OCI-LY7 (cell line): ENCODE measurements at regions not wholly inside any gene's neighbourhood (a gene's known extent, or its start where the extent isn't known, plus 50 kb on each side); places are given as distances from the start of the nearest gene placed in this dataset.

Experiments
- BruUV-seq: library from RNA; stranded (reverse); fragments of 400-500 nt; replicated peaks from 2 replicates; lab custom pipeline; 2021; lab: Mats Ljungman, UMichigan
- CTCF ChIA-PET: fragments of 300-600 bp; sonication (Branson Sonifier 250); formaldehyde crosslinking; loops from one replicate; lab custom pipeline; 2022; ENCODE audit warnings: antibody characterized with exemption; ENCODE audit not compliant: unreplicated experiment; lab: Charles Lee
- POLR2A ChIA-PET: fragments of 300-600 bp; sonication (Branson Sonifier 250); formaldehyde crosslinking; loops from one replicate; lab custom pipeline; 2022; ENCODE audit warnings: antibody characterized with exemption; lab: Charles Lee
- DNase-seq: peaks from one replicate; pipeline ENCODE4 v3.0.0-alpha.2; 2015; ENCODE audit warnings: low spot score
- H2AFZ ChIP-seq: fragments of 200-600 bp; sonication (generic), shearing (Covaris generic); 2 replicates; pipeline ENCODE4 v1.6.1; 2014; ENCODE audit warnings: mild to moderate bottlenecking, antibody characterized with exemption, low read length, moderate library complexity
- H3K27ac ChIP-seq: fragments of 200-600 bp; sonication (generic); 2 replicates; pipeline ENCODE4 v1.5.1; 2014; ENCODE audit warnings: mixed run types, low read depth, mild to moderate bottlenecking, moderate library complexity, low read length, inconsistent platforms; ENCODE audit not compliant: poor library complexity, severe bottlenecking
- H3K36me3 ChIP-seq: fragments of 200-600 bp; sonication (generic); 2 replicates; pipeline ENCODE4 v1.6.1; 2014; ENCODE audit warnings: mild to moderate bottlenecking, antibody characterized with exemption, low read length, moderate library complexity, mixed read lengths; ENCODE audit not compliant: insufficient read depth
- H3K4me1 ChIP-seq: fragments of 200-600 bp; sonication (generic); 2 replicates; pipeline ENCODE4 v1.5.1; 2014; ENCODE audit warnings: mild to moderate bottlenecking, low read length; ENCODE audit not compliant: insufficient read depth, poor library complexity, severe bottlenecking
- H3K4me2 ChIP-seq: fragments of 200-600 bp; sonication (generic); 2 replicates; pipeline ENCODE4 v1.6.1; 2014; ENCODE audit warnings: mild to moderate bottlenecking, low read length
- H3K4me3 ChIP-seq: fragments of 200-600 bp; sonication (generic); 2 replicates; pipeline ENCODE4 v1.5.1; 2014; ENCODE audit warnings: mild to moderate bottlenecking, low read depth, low read length; ENCODE audit not compliant: poor library complexity, severe bottlenecking
- H3K79me2 ChIP-seq: fragments of 200-600 bp; sonication (generic); 2 replicates; pipeline ENCODE4 v1.6.1; 2016; ENCODE audit warnings: low read depth, mild to moderate bottlenecking, low read length, moderate library complexity, mixed read lengths; ENCODE audit not compliant: insufficient read depth
- H3K9me2 ChIP-seq: fragments of 200-600 bp; sonication (generic); 2 replicates; pipeline ENCODE4 v1.6.1; 2016; ENCODE audit warnings: mild to moderate bottlenecking, low read length, mixed read lengths; ENCODE audit not compliant: insufficient read depth
- H3K9me3 ChIP-seq: fragments of 200-600 bp; sonication (generic); 2 replicates; pipeline ENCODE4 v1.6.1; 2014; ENCODE audit warnings: mild to moderate bottlenecking, mixed run types, low read length, mixed read lengths
- H4K20me1 ChIP-seq: fragments of 200-600 bp; sonication (generic); 2 replicates; pipeline ENCODE4 v1.6.1; 2014; ENCODE audit warnings: mild to moderate bottlenecking, antibody characterized with exemption, low read length, moderate library complexity, mixed read lengths; ENCODE audit not compliant: insufficient read depth
- CTCF ChIP-seq: fragments of 200-600 bp; sonication (generic); conservative IDR thresholded peaks from 2 replicates; pipeline ENCODE4 v1.5.1; 2014; ENCODE audit warnings: mild to moderate bottlenecking, antibody characterized with exemption, low read length, moderate library complexity, mixed read lengths
- EZH2phosphoT487 ChIP-seq: fragments of 200-600 bp; sonication (generic); IDR thresholded peaks from 2 replicates; pipeline ENCODE4 v1.6.1; 2018; ENCODE audit warnings: low read depth, borderline replicate concordance, mild to moderate bottlenecking, mixed run types, antibody characterized with exemption, low read length, moderate library complexity, mixed read lengths
- intact Hi-C: fragments of 100-400 bp; cut with micrococcal nuclease; formaldehyde crosslinking; loops from one replicate; pipeline ENCODE4 v1.10.0; 2022; ENCODE audit not compliant: unreplicated experiment

DNA sequence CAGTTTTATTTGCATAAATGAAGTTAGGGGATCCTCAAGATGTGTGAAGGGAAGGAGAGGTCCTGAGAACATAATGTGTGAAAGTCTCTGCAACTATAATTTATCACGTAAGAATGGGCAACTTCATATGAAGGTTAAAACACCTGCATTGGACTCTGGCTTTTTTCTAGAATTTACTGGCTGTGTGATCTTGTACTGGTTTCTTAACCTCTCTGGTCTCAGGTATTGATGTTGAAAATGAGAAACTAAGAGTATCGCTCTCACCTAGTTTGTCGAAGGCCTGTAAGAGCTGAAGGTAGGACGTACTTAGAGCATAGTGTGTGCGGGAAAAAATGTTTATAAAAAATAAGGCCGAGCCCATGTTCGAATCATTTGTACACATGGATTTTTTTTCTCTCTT, 280.5 kb downstream of the ICE1 start:
- Histone ChIP-seq H3K4me2 (no peak overlapping the region), H2AFZ (no peak overlapping the region), H4K20me1 (no peaks in the 10 kb centered on the region), H3K36me3 (no peaks in the 10 kb centered on the region), H3K4me1 (no peaks in the 10 kb centered on the region), H3K27ac (no peak overlapping the region), H3K9me2 (no peaks in the 10 kb centered on the region), H3K79me2 (no peaks in the 10 kb centered on the region), H3K9me3 (no peaks in the 10 kb centered on the region), H3K4me3 (no peak overlapping the region)
- POLR2A ChIA-PET = no interaction called here
- BruUV-seq = no TSS peak
- intact Hi-C loops = no loop called here
- TF ChIP-seq EZH2phosphoT487 (no peak), CTCF (no peak)
- DNase-seq = no peak
- CTCF ChIA-PET = no interaction called here

DNA sequence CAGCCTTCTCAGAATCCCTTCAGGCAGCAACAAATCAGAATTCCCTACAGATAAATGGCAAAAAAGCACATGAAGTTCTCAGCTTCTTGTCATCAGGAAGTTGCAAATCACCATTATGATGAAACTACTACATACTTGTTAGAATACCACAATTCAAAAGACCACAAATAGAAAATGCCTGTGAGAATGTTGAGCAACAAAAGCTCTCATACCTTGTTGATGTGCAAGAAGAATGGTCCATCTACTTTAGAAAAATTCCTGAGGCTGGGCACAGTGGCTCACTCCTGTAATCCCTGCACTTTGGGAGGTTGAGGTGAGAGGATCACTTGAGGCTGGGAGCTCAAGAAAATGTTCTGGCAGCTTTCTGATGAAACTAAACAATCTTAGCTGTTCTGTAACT, 278.1 kb downstream of the ICE1 start:
- H3K27ac ChIP-seq = no peak overlapping the region
- H3K9me3 ChIP-seq = no peaks in the 10 kb centered on the region
- H3K9me2 ChIP-seq = no peaks in the 10 kb centered on the region
- BruUV-seq = no TSS peak
- H3K4me3 ChIP-seq = no peak overlapping the region
- no peaks in the 10 kb centered on the region for H3K4me1 ChIP-seq
- H3K4me2 ChIP-seq = no peak overlapping the region
- ChIA-PET CTCF (no interaction called here), POLR2A (interaction anchor here (1.3 kb wide), 1 partner anchor 8 kb away, joined by 4 read pairs; no protein-coding TSS in a partner anchor)
- no peaks in the 10 kb centered on the region for H3K36me3 ChIP-seq
- no peak for DNase-seq
- H2AFZ ChIP-seq = no peak overlapping the region
- TF ChIP-seq CTCF (no peak), EZH2phosphoT487 (no peak)
- no peaks in the 10 kb centered on the region for H3K79me2 ChIP-seq
- H4K20me1 ChIP-seq = no peaks in the 10 kb centered on the region
- intact Hi-C loops = no loop called here

DNA sequence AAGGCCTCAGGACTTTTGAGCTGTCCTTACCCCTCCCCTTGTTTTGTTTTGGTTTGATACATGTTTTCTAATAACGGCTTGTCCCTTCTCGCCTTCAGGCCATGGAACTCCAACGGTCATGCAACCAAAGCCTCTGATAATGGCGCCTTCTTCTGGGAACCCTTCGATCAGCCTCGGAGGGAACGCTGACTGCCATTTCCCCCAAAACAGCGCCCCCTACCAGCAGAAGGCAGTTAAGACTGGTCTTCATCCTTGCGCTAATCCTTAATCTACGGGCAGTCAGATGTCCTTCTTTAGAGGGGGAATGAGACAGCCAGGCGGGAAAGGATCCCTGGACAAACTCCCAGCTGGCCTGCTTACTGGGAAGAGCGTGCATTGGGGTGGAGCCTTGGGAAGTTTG, 276.6 kb downstream of the ICE1 start:
- no peak for DNase-seq
- ChIA-PET CTCF (no interaction called here), POLR2A (no interaction called here)
- Histone ChIP-seq H2AFZ (no peak overlapping the region), H3K36me3 (no peaks in the 10 kb centered on the region), H3K4me3 (no peak overlapping the region), H3K9me3 (no peaks in the 10 kb centered on the region), H3K4me2 (no peak overlapping the region), H4K20me1 (no peaks in the 10 kb centered on the region), H3K9me2 (no peaks in the 10 kb centered on the region), H3K27ac (no peak overlapping the region), H3K79me2 (no peaks in the 10 kb centered on the region), H3K4me1 (no peaks in the 10 kb centered on the region)
- no TSS peak for BruUV-seq
- TF ChIP-seq CTCF (peak; percentile 64), EZH2phosphoT487 (no peak)
- intact Hi-C loops = no loop called here
